BJ (cell line): ENCODE measurements at regions not wholly inside any gene's neighbourhood (a gene's known extent, or its start where the extent isn't known, plus 50 kb on each side); places are given as distances from the start of the nearest gene placed in this dataset.

Experiments used
- CTCF ChIA-PET: fragments of 350-600 bp; formaldehyde crosslinking; extraction: SDS; loops from one replicate; lab custom pipeline; 2021; ENCODE audit warnings: antibody characterized with exemption, inconsistent platforms; lab: Yijun Ruan, JAX
- POLR2A ChIA-PET: fragments of 300-600 bp; sonication (Branson Sonifier 250); formaldehyde crosslinking; extraction: SDS; loops from one replicate; lab custom pipeline; 2021; ENCODE audit warnings: antibody characterized with exemption; lab: Charles Lee
- DNase-seq: peaks from one replicate; pipeline ENCODE4 v3.0.0-alpha.2; 2011; ENCODE audit warnings: low read depth
- H3K27me3 ChIP-seq: 2 replicates; pipeline ENCODE4 v1.6.0; 2011; ENCODE audit warnings: low read length; ENCODE audit not compliant: control insufficient read depth, insufficient read depth
- H3K36me3 ChIP-seq: 2 replicates; pipeline ENCODE4 v1.5.1; 2011; ENCODE audit warnings: low read length; ENCODE audit not compliant: control insufficient read depth, insufficient read depth
- H3K4me3 ChIP-seq: 2 replicates; pipeline ENCODE4 v1.5.1; 2011; ENCODE audit warnings: low read depth, mild to moderate bottlenecking, control low read depth, low read length
- CTCF ChIP-seq: IDR thresholded peaks from 2 replicates; pipeline ENCODE4 v1.5.1; 2011; ENCODE audit warnings: low read depth, mild to moderate bottlenecking, control low read depth, inconsistent platforms, low read length, moderate library complexity; ENCODE audit not compliant: insufficient read depth

DNA sequence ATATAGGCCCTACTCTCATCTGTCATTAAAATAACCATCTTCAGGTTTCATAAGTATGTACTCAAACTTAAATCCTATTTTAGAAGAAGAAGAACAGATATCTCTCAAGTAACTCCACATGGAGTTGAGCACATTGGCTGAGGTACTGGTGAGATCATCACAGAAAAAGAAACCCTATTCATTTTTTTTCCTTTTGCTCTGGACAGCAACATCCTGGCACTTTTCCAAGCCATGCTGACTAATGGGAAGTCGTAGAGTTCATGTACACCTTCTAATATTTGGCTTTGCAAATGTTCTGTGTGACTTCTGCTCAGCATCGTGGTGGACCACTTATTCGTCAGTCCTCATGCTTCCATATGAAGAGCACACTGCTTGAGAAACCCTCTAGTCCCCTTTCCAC is 336.0 kb upstream of the KCNH8 start:
- Histone ChIP-seq H3K27me3 (no peaks in the 10 kb centered on the region), H3K4me3 (no peak overlapping the region), H3K36me3 (no peaks in the 10 kb centered on the region)
- POLR2A ChIA-PET, result no interaction called here
- CTCF ChIA-PET, result no interaction called here
- no peak for TF ChIP-seq CTCF
- DNase-seq, result no peak

GRCh38 chr3:18810306-18810661 is 338.0 kb upstream of the KCNH8 start:
- POLR2A ChIA-PET, result no interaction called here
- H3K27me3 ChIP-seq, result no peaks in the 10 kb centered on the region
- no peak for TF ChIP-seq CTCF
- H3K36me3 ChIP-seq, result no peaks in the 10 kb centered on the region
- no peak overlapping the region for H3K4me3 ChIP-seq
- CTCF ChIA-PET, result no interaction called here
- DNase-seq, result no peak

GRCh38 chr3:18809640-18810305 is 338.5 kb upstream of the KCNH8 start:
- no peak for DNase-seq
- POLR2A ChIA-PET, result no interaction called here
- Histone ChIP-seq H3K4me3 (no peak overlapping the region), H3K27me3 (no peaks in the 10 kb centered on the region), H3K36me3 (no peaks in the 10 kb centered on the region)
- TF ChIP-seq CTCF, result no peak
- CTCF ChIA-PET, result no interaction called here

GRCh38 chr3:18808429-18808828 is 339.9 kb upstream of the KCNH8 start:
- CTCF ChIA-PET, result no interaction called here
- DNase-seq, result no peak
- Histone ChIP-seq H3K4me3 (no peak overlapping the region), H3K36me3 (no peaks in the 10 kb centered on the region), H3K27me3 (no peaks in the 10 kb centered on the region)
- TF ChIP-seq CTCF, result no peak
- POLR2A ChIA-PET, result no interaction called here

DNA sequence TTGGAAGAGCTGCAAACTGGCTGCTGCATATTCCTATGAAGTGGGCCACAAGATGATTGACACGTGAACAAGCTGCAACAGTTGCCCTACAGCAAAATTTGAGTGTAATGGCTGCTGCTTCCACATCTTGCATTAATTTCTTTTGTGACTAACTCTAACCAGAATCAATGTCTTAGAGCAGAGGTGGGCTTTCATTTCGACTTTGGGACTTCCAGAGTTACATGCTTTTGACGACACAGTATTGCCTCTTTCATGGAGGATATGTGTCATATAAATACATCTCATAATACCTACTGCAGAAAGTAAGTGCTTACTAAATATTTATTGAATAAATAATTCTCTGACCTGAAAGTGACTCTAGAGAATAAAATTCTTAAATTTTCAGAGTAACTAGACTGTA is 340.7 kb upstream of the KCNH8 start:
- DNase-seq, result no peak
- Histone ChIP-seq H3K36me3 (no peaks in the 10 kb centered on the region), H3K4me3 (no peak overlapping the region), H3K27me3 (no peaks in the 10 kb centered on the region)
- ChIA-PET CTCF (no interaction called here), POLR2A (no interaction called here)
- no peak for TF ChIP-seq CTCF
